ENCODE measurements at regions not wholly inside any gene's neighbourhood (a gene's known extent, or its start where the extent isn't known, plus 50 kb on each side); places are given as distances from the start of the nearest gene placed in this dataset.

DNA sequence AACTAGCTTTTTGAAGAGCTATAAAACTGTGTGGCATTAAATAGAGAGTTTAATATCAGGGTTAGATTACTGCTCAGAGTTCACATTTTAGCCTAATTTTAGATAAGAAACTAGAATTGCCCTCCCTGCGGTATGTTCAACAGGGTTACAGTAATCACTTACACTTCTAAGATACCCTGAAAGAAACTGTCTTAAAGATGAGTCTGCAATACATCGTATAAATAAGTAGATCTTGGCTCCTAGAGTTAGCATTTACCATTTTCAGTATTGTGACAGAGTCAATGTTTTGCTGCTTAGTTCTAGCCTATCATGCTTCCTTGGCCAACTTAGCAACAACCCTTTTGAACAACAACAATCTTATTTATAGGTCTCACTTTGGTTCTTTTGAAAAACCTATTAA lies 217.8 kb upstream of the NDST4 start:
- DNase-seq (ENCODE audit: low spot score): no peak

- no peak for DNase-seq (ENCODE audit: low spot score)
These were observed 212.4 kb upstream of the NDST4 start for GRCh38 chr4:115325836-115326235.

GRCh38 chr4:115323106-115323707 lies 209.8 kb upstream of the NDST4 start:
- no peak for DNase-seq (ENCODE audit: low spot score)

GRCh38 chr4:115315182-115315581 lies 201.8 kb upstream of the NDST4 start:
- DNase-seq (ENCODE audit: low spot score): no peak

- no peak for DNase-seq (ENCODE audit: low spot score)
These were observed 197.2 kb upstream of the NDST4 start for GRCh38 chr4:115310641-115311040.

GRCh38 chr4:115294717-115295116 lies 181.3 kb upstream of the NDST4 start:
- no peak for DNase-seq (ENCODE audit: low spot score)

DNA sequence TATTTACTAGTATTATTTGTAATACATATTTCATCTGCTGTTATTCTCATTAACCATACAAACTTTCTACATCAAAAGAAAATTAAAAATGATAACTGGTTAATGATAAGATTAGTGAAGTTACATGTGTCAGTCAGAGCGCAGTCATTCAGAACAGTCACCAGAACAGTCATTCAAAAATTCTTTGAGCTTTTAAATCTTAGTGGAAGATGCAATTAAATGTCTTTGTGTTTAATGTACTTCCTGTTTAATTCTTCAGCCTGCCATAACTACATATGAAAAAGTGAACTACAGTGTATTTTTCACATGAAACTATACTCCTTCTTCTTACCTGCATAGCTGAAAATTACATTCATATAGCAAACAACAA lies 179.7 kb upstream of the NDST4 start:
- no peak for DNase-seq (ENCODE audit: low spot score)

GRCh38 chr4:115292320-115293092 lies 179.1 kb upstream of the NDST4 start:
- DNase-seq (ENCODE audit: low spot score): no peak

DNA sequence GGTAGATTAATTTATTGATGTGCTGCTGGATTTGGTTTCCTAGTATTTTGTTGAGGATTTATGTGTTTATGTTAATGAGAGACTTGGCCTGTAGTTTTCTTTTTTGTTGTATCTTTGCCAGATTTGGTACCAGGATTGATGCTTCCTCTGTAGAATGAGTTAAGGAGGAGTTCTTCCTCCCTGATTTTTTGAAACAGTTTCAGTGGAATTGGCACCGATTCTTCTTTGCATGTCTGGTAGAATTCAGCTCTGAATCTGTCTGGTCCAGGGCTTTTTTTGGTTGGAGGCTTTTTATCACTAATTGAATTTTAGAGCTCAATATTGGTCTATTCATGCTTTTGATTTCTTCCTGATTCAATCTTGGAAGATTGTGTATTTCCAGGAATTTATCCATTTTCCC lies 174.0 kb upstream of the NDST4 start:
- DNase-seq (ENCODE audit: low spot score): no peak

DNA sequence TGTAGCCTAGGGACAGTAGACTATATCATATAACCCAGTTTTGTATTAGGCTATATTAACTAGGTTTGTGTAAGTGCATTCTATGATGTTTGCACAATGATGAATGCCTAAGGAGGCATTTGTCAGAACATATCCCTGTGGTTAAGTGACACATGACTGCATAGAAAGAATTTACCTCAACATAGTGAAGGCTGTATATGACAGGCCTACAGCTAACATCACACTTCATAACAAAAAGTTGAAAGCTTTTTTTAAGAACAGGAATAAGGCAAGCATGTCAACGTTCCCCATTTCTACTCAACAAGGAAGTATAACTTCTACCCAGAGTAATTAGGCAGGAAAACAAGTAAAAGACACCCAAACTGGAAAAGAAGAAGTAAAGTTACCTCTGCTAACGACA lies 165.9 kb upstream of the NDST4 start:
- DNase-seq (ENCODE audit: low spot score): no peak

GRCh38 chr4:115278830-115279229 lies 165.4 kb upstream of the NDST4 start:
- no peak for DNase-seq (ENCODE audit: low spot score)

DNA sequence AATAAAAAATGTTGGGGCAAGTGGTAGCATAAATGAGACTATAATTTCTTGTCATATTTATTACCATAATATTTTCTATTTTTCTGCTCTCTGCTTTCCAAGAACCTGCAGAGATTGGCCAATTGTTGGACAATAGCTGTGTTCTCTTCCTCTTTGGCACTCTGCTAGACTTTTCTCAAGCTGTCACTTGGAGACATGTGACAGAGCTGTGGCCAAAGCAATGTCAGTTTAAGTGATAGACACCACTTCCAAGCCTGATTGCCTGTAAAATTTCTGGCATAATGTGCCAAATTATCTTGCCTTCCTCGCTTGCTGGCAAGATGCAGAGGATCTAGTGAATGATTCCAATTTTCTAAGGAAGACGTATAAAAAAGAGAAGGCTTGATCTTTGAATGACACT lies 162.2 kb upstream of the NDST4 start:
- peak; percentile 84 for DNase-seq (ENCODE audit: low spot score)

- no peak for DNase-seq (ENCODE audit: low spot score)
These were observed 161.1 kb upstream of the NDST4 start for GRCh38 chr4:115274545-115274944.

DNA sequence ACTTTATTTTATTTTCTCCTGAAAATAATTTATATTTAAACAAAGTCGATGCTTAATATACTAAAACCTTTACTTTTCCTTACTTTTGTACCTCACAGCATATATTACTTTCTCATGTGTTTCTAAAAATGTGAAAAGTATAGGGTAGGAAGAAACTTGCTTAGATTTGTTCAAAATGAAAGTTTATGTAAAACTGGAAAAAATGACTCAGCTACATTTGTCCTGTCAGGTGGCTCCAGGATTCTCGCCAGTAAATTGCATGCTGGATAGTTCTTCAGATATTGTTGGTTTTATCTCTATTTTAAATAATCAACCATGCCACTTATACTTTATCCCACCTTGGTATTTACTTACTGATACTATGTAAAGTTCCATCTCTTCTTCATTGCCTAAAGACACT lies 159.2 kb upstream of the NDST4 start:
- no peak for DNase-seq (ENCODE audit: low spot score)

- DNase-seq (ENCODE audit: low spot score): no peak
These were observed 158.8 kb upstream of the NDST4 start for GRCh38 chr4:115272185-115272584.

DNA sequence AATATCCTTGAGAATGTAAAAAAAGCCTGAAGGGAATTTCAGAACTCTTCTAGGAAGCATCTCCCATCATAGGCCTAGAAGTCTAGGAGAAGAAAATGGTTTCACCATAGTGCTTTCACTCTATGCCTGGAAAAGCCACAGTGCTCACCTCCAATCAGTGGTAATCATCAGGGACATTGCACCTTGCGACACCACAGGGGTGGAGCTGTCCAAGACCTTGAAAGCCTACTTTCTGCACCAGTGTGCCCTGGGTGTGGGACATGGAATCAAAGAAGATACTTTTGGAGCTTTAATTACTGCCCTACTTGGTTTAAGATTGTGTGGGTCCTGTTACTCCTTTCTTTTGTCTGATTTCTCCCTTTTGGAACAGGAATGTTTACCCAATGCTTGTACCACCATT lies 146.8 kb upstream of the NDST4 start:
- no peak for DNase-seq (ENCODE audit: low spot score)

DNA sequence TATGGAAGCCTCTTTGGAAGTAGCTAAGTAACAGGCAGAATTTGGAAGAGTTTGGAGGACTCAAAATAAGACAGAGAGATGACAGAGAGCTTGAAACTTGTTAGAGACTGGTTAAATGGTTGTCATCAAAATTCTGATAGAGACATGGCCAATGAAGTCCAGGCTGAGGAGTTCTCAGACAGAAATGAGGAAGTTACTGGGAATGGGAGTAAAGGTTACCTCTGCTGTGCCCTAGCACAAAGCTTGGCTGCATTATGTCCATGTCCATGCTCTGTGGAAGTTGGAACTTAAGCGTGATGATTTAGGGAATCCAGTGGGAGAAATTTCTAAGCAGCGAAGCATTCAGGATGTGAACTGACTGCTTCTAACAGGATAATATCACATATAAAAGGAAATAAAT lies 146.2 kb upstream of the NDST4 start:
- no peak for DNase-seq (ENCODE audit: low spot score)

GRCh38 chr4:115249808-115250207 lies 136.4 kb upstream of the NDST4 start:
- no peak for DNase-seq (ENCODE audit: low spot score)

GRCh38 chr4:115234405-115235093 lies 121.1 kb upstream of the NDST4 start:
- peak; percentile 49 for DNase-seq (ENCODE audit: low spot score)

GRCh38 chr4:115233600-115233999 lies 120.2 kb upstream of the NDST4 start:
- DNase-seq (ENCODE audit: low spot score): no peak

- DNase-seq (ENCODE audit: low spot score): no peak
These were observed 116.5 kb upstream of the NDST4 start for GRCh38 chr4:115229873-115230272.

GRCh38 chr4:115228851-115229250 lies 115.4 kb upstream of the NDST4 start:
- no peak for DNase-seq (ENCODE audit: low spot score)

GRCh38 chr4:115222061-115222460 lies 108.6 kb upstream of the NDST4 start:
- no peak for DNase-seq (ENCODE audit: low spot score)
